ENCODE measurements at regions not wholly inside any gene's neighbourhood (a gene's known extent, or its start where the extent isn't known, plus 50 kb on each side); places are given as distances from the start of the nearest gene placed in this dataset.

DNA sequence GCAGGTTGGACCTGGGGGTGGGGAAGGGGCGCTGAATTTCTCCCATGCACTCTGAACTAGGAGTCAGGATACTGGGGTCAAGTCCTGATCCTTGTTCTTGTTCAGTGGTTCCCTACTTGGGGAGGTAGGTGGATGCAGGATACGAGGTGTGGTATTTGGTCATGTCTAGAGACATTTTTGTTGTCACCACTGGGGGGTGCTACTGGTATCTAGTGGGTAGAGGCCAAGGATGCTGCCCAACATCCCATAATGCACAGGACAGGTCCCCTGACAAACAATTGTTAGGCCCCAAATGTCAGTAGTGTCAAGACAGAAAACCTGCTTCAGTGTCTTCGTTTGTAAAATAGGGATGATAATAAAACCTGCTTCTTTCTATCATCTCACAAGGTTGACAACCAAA, 259.0 kb upstream of the FOXD3 start:
- H3K9me3 Mint-ChIP-seq = peaks cover 0 to 6% (median 0%) of the 10 kb centered on the region in 7 donors
- no peaks in the 10 kb centered on the region for H3K27me3 ChIP-seq (ENCODE audit: control insufficient read depth in 2 of 2, insufficient read depth in 2 of 2, low read length in 2 of 2)
- TF ChIP-seq, protein P1, sequence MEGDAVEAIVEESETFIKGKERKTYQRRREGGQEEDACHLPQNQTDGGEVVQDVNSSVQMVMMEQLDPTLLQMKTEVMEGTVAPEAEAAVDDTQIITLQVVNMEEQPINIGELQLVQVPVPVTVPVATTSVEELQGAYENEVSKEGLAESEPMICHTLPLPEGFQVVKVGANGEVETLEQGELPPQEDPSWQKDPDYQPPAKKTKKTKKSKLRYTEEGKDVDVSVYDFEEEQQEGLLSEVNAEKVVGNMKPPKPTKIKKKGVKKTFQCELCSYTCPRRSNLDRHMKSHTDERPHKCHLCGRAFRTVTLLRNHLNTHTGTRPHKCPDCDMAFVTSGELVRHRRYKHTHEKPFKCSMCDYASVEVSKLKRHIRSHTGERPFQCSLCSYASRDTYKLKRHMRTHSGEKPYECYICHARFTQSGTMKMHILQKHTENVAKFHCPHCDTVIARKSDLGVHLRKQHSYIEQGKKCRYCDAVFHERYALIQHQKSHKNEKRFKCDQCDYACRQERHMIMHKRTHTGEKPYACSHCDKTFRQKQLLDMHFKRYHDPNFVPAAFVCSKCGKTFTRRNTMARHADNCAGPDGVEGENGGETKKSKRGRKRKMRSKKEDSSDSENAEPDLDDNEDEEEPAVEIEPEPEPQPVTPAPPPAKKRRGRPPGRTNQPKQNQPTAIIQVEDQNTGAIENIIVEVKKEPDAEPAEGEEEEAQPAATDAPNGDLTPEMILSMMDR (IDR thresholded peaks at IDR 0.05) = no peak
- no peaks in the 10 kb centered on the region for H3K36me3 Mint-ChIP-seq
- no peak overlapping the region for H3K4me3 ChIP-seq (replicated peaks in 1 of 3; ENCODE audit: low read depth in 2 of 3, low read length in 3 of 3)
- no peaks in the 10 kb centered on the region for H3K4me1 Mint-ChIP-seq
- no peaks in the 10 kb centered on the region for H4K20me1 ChIP-seq (ENCODE audit: insufficient read depth, low read length)
- no peak overlapping the region for H3K27ac Mint-ChIP-seq
- intact Hi-C loops (cut with micrococcal nuclease) = no loop called here
- no peak overlapping the region for H3K4me3 Mint-ChIP-seq
- H3K27me3 Mint-ChIP-seq (ENCODE audit: low read depth in 3 of 3) = peaks cover 1 to 5% (median 4%) of the 10 kb centered on the region in 3 donors
- no peak overlapping the region for H3K27ac ChIP-seq (ENCODE audit: low read depth in 1 of 2, low read length in 2 of 2)
- 93% methylated on average over 2 of the region's 3 CpGs for WGBS (ENCODE audit: insufficient coverage)
- no peaks in the 10 kb centered on the region for H3K79me2 ChIP-seq (ENCODE audit: insufficient read depth, low read length)
- no peaks in the 10 kb centered on the region for H3K36me3 ChIP-seq (replicated peaks in 1 of 2; ENCODE audit: control insufficient read depth in 1 of 2, insufficient read depth in 2 of 2, low read length in 2 of 2)
- no peak overlapping the region for H3K4me2 ChIP-seq (replicated peaks; ENCODE audit: extremely low read depth, low read length, poor library complexity, severe bottlenecking)
- no peak overlapping the region for H2AFZ ChIP-seq (ENCODE audit: insufficient read depth, low read depth, low read length, poor library complexity, severe bottlenecking)
- H3K9me3 ChIP-seq (replicated peaks in 1 of 2; ENCODE audit: control insufficient read depth in 1 of 2, insufficient read depth in 1 of 2, low read length in 2 of 2) = no peaks in the 10 kb centered on the region
- H3K4me1 ChIP-seq (ENCODE audit: control insufficient read depth in 1 of 2, insufficient read depth in 2 of 2, low read length in 2 of 2) = no peaks in the 10 kb centered on the region
- no peak for DNase-seq
- no peak overlapping the region for H3K9ac ChIP-seq (ENCODE audit: insufficient read depth, low read length, poor library complexity, severe bottlenecking)

DNA sequence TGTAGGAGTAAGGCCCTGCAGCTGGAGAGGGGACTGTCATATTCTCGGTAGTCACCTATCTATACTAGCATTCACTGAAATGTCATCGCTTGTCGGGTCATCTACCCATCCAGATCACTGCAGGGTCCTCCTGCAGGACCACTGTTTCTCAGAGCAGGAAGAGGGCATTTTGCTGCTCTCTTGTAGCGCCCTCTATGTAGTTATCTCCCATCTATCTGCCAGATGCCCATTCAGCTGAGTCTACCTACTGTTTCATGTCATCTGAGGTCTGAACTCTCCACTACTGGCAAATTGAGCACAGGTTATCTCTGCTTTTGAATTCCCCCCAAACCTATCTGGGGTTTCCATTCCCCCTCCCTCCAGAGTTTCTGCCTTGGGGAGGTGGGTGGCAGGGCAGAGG, 258.2 kb upstream of the FOXD3 start:
- H4K20me1 ChIP-seq (ENCODE audit: insufficient read depth, low read length) = no peaks in the 10 kb centered on the region
- peaks cover 1 to 5% (median 4%) of the 10 kb centered on the region in 3 donors for H3K27me3 Mint-ChIP-seq (ENCODE audit: low read depth in 3 of 3)
- H3K9ac ChIP-seq (ENCODE audit: insufficient read depth, low read length, poor library complexity, severe bottlenecking) = no peak overlapping the region
- no peaks in the 10 kb centered on the region for H3K4me1 Mint-ChIP-seq
- intact Hi-C loops (cut with micrococcal nuclease) = no loop called here
- H3K27me3 ChIP-seq (ENCODE audit: control insufficient read depth in 2 of 2, insufficient read depth in 2 of 2, low read length in 2 of 2) = no peaks in the 10 kb centered on the region
- WGBS (ENCODE audit: insufficient coverage) = 92% methylated on average over 3 of the region's 4 CpGs
- H3K27ac ChIP-seq (ENCODE audit: low read depth in 1 of 2, low read length in 2 of 2) = no peak overlapping the region
- no peak overlapping the region for H3K27ac Mint-ChIP-seq
- no peak for DNase-seq
- no peak overlapping the region for H3K4me3 Mint-ChIP-seq
- no peaks in the 10 kb centered on the region for H3K4me1 ChIP-seq (ENCODE audit: control insufficient read depth in 1 of 2, insufficient read depth in 2 of 2, low read length in 2 of 2)
- peaks cover 0 to 6% (median 0%) of the 10 kb centered on the region in 7 donors for H3K9me3 Mint-ChIP-seq
- H3K36me3 ChIP-seq (replicated peaks in 1 of 2; ENCODE audit: control insufficient read depth in 1 of 2, insufficient read depth in 2 of 2, low read length in 2 of 2) = no peaks in the 10 kb centered on the region
- no peak overlapping the region for H3K4me2 ChIP-seq (replicated peaks; ENCODE audit: extremely low read depth, low read length, poor library complexity, severe bottlenecking)
- no peaks in the 10 kb centered on the region for H3K36me3 Mint-ChIP-seq
- H2AFZ ChIP-seq (ENCODE audit: insufficient read depth, low read depth, low read length, poor library complexity, severe bottlenecking) = no peak overlapping the region
- H3K9me3 ChIP-seq (replicated peaks in 1 of 2; ENCODE audit: control insufficient read depth in 1 of 2, insufficient read depth in 1 of 2, low read length in 2 of 2) = no peaks in the 10 kb centered on the region
- TF ChIP-seq, protein P1 (IDR thresholded peaks at IDR 0.05) = no peak
- H3K79me2 ChIP-seq (ENCODE audit: insufficient read depth, low read length) = no peaks in the 10 kb centered on the region
- H3K4me3 ChIP-seq (replicated peaks in 1 of 3; ENCODE audit: low read depth in 2 of 3, low read length in 3 of 3) = no peak overlapping the region

Measured in CD14-positive monocyte (primary cell).